HT1080 (cell line): ENCODE measurements at regions not wholly inside any gene's neighbourhood (a gene's known extent, or its start where the extent isn't known, plus 50 kb on each side); places are given as distances from the start of the nearest gene placed in this dataset.
"Not testable (repeated sequence)": the region's sequence is repeated elsewhere in the genome, so short reads cannot be mapped to it uniquely, and the experiment has no call there.

Experiments used
- DNase-seq: peaks from one replicate; pipeline ENCODE4 v3.0.0-alpha.2; 2015; ENCODE audit warnings: low read depth

DNA sequence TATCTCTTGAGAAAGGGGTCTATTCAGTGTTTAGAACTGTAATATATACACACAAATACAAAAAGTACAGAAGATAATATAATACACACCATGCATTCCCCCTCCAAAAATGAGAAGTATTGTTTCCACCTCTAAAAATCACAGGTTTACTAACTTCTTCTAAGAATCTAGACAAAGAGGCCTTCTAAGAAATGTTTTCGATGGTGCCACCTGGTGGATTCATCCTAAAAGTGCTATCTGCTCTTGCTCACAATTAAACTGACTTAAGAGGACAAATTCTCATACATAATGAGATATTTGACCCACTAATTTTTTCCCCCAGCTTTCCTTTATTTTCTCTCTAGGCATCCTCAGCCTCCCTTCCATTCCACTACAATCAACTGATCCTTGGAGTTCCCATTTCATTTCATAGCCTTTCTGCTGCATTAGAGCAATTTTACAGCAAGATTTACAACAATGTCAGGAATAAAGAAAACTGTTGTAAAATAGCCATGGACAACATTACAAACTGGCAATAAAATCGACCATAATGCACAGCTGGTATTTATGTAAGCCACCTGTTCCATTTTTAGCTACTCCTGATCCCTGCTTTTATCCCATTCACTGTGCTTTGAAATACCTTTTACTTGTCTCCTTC, 124.6 kb downstream of the ARRDC4 start:
- DNase-seq, result peak; percentile 37

- not testable (repeated sequence) for DNase-seq
Measured at GRCh38 chr15:98088307-98088945, 127.9 kb downstream of the ARRDC4 start.

- DNase-seq, result not testable (repeated sequence)
Measured at GRCh38 chr15:98089352-98089751, 128.8 kb downstream of the ARRDC4 start.

- not testable (repeated sequence) for DNase-seq
Measured at GRCh38 chr15:98097986-98098385, 137.5 kb downstream of the ARRDC4 start.

DNA sequence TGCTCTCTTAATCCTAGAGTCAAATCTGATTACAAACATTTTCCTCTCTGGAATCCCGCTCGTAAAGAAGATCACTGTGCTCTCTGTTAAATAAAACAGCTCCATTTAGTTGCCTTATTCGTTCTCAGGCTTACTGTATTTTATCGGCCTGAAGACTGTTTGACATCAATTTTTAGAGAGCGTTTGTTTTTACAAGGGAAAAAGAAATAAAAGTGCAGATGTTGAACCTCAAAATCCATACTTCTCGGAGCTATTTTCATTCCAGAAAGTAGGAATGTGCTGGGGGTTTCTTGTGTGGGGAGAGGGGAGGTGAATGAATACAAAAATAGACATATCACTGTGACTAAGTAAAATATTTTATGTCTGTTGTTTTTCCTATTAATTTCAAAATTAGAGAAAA, 140.1 kb downstream of the ARRDC4 start:
- not testable (repeated sequence) for DNase-seq

GRCh38 chr15:98103570-98103969, 143.1 kb downstream of the ARRDC4 start:
- DNase-seq, result no peak

DNA sequence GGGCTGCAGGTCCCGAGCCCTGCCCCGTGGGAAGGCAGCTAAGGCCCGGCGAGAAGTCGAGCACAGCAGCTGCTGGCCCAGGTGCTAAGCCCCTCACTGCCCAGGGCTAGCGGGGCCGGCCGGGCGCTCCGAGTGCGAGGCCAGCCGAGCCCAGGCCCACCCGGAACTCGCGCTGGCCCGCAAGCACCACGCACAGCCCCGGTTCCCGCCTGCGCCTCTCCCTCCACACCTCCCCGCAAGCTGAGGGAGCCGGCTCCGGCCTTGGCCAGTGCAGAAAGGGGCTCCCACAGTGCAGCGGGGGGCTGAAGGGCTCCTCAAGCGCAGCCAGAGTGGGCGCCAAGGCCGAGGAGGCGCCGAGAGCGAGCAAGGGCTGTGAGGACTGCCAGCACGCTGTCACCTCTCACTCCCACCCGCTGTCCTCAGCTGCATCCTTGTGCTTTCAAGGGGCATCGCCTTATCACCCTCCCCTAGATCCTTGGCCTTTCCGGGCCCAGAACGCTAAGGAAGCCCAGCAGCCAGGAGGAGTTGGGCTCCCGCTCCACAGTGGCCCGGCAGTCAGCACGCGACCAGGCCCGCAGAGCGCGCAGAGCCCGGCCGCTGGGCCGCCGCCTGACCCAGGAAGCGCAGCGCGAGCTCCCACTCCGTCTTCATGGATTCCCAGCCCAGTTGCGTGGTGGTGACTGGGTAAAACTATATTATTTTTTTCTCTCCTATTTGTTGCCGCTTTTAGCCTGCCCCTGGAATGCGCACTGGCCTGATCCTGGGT, 144.1 kb downstream of the ARRDC4 start:
- not testable (repeated sequence) for DNase-seq

GRCh38 chr15:98106615-98107194, 146.2 kb downstream of the ARRDC4 start:
- not testable (repeated sequence) for DNase-seq

- no peak for DNase-seq
Measured at GRCh38 chr15:98111806-98112205, 151.3 kb downstream of the ARRDC4 start.

- no peak for DNase-seq
Measured at GRCh38 chr15:98113327-98113726, 152.8 kb downstream of the ARRDC4 start.

DNA sequence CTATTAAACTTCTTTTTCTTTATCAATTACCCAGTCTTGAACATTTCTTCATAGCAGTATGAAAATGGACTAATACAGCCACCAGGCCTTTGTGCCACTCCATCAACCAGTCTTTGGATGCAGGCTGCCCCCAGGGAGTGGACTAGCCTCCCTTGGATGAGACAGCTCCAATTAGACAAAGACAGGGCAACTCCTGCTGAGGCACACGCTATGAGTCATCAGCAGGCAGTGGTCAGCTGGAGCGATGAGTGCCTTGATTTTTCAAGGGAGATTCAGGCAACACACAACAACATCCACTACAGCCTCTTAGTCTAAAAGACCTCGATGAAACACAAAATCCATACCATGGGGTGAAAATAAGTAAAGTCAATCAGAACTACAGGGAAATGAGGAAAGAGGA, 160.1 kb downstream of the ARRDC4 start:
- peak; percentile 70 for DNase-seq

GRCh38 chr15:98121536-98121935, 161.0 kb downstream of the ARRDC4 start:
- no peak for DNase-seq

DNA sequence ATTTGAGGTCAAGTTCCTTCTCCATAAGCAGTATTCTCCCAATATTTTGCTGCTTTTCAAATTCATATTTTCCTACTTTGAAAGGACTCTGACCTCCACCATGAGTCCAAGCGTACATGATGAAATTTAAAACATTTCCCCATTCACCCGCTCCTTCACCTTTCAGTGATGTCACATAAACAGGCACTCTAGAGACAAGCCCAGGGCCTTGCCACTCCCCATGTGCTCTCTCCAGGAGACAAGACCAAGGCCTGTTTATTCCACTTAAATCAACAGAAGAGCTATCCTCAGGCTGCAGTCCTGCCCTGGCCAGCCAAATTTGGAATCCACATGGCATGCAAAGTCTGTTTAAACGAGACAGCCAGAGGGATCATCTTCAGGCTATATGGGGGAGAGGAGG, 161.5 kb downstream of the ARRDC4 start:
- no peak for DNase-seq

GRCh38 chr15:98123297-98123696, 162.8 kb downstream of the ARRDC4 start:
- DNase-seq, result no peak

DNA sequence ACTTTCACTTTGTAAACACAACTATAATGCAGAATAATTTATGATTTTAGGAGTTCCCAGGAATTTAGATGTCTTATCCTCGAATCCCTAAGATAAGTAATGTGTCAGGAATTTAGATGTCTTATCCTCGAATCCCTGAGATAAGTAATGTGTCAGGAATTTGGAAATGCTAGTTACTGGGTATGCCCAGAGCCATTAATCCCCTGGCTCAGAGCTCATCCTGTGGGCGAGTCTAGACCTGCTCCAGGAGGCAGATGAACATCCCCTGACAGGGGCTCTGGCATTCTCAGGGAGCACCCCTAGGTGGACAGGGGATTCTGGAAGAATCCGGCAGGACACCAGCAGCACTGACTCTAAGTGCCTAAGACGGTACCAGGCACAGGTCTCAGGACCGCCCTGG, 163.3 kb downstream of the ARRDC4 start:
- peak; percentile 54 for DNase-seq

DNA sequence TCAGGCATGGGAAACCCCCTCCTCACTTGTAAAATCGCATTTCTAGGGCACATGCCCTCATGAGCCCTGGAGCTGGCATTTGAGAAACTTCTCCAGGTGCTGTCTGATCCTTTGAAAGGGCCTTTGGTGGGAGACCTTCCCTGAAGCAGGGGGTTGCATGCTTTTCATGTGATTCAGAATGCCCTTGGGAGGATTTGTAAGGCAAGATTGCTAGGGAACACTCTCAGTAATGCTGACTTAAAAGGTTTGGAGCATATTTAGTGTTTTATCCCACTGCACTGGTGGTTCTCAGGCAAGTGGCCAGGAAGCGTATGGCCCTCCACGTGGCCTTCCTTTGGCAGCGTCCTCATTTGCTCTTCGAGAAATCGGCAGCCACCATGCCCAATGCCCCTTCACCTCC, 164.1 kb downstream of the ARRDC4 start:
- no peak for DNase-seq

DNA sequence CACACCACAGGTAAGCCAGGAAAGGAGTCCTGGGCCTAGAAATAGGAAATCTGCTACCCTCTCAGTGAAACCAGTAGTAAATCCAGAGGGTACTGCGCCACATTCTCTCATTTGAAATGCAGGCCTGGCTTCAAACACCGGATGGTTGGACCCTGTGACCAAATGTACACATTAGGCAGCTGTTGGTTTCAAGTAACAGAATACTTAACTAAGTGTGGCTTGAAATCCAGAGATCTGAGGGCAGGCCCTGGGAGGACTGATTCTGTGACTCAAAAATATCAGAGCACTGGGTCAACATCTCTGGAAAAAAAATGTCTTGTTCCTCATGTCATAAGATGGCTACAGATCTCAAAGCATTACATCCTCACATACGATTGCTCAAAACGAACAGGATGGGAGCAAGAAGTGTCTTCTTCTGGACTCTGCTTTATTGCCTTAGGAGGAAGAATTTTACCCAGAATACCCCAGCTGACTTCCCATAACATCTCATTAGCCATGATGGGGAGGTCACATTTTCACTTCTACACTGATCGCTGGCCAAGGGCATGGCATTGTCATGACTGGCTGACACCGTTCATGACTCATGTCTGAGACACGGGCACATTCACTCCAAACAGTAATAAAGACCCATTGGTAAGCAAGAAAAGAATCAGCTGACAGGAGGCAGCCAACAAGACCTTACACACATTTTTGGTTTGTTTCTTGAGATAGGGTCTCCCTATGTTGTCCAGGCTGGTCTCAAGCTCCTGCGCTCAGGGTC, 166.0 kb downstream of the ARRDC4 start:
- DNase-seq, result peak; percentile 67

DNA sequence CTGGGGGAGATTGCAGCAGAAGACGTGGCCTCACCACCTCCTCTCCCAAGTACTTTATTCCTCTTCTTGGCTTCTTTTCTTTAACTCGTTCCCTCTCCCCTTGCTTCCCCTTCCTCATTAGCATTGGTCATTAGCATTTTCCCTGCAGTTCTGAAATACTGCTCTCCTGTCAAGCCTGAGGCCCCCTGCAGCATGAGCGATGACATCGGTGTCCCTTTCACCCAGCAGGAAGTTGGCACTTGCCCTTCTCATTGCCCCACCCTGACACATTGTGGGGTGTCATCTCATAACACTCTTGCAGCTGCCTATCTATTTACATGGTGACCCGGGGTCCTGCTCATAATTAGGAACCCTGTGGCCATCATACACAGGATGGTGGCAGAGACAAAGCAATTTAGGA, 167.1 kb downstream of the ARRDC4 start:
- no peak for DNase-seq

DNA sequence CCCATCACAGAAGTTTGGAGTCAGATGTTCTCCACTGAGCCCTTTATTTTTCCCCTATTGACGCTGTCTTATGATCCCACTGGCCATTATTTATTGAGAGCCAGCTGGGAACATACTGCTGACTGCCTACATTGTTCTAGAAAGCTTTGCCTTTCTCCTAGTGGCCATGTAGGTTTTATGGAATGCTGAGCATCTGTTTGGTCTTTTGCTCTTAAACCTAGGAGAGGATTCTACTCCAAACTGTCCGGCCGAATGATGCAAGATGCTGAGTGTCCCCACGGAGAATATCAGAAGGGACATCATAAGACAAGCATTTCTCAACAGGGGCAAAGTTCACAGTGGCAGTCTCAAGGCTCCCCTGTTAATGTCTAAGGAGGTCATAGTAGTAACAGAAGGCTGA, 171.4 kb downstream of the ARRDC4 start:
- no peak for DNase-seq

- no peak for DNase-seq
Measured at GRCh38 chr15:98134905-98135304, 174.4 kb downstream of the ARRDC4 start.

- DNase-seq, result no peak
Measured at GRCh38 chr15:98138910-98139309, 178.4 kb downstream of the ARRDC4 start.
